Myocyte (in vitro differentiated cells): ENCODE measurements at regions not wholly inside any gene's neighbourhood (a gene's known extent, or its start where the extent isn't known, plus 50 kb on each side); places are given as distances from the start of the nearest gene placed in this dataset. TPM values are rescaled to one million over a fixed set of nuclear protein-coding genes. Genes with fewer than 3 reads are reported as not detected.

Source experiments
- DNase-seq: peaks from one replicate; pipeline ENCODE4 v3.0.0-alpha.2; 2012; ENCODE audit warnings: low read depth
- microRNA-seq: library from miRNA; unstranded; fragments of <30 nt; microRNA quantifications from one replicate; pipeline ENCODE4, GENCODE V29; 2016

- no peak for DNase-seq
Measured at GRCh38 chr11:104286129-104286528, 122.2 kb upstream of the PDGFD start.

- DNase-seq: no peak
Measured at GRCh38 chr11:104279587-104279986, 115.6 kb upstream of the PDGFD start.

GRCh38 chr11:104275992-104276391 is 112.0 kb upstream of the PDGFD start:
- no peak for DNase-seq

- no peak for DNase-seq
Measured at GRCh38 chr11:104260456-104260855, 96.5 kb upstream of the PDGFD start.

GRCh38 chr11:104259121-104259610 is 95.2 kb upstream of the PDGFD start:
- DNase-seq: no peak

- peak; percentile 14 for DNase-seq
Measured at GRCh38 chr11:104256525-104256924, 92.6 kb upstream of the PDGFD start.

- DNase-seq: peak; percentile 69
Measured at GRCh38 chr11:104254347-104254746, 90.4 kb upstream of the PDGFD start.

- no peak for DNase-seq
Measured at GRCh38 chr11:104246590-104246989, 82.6 kb upstream of the PDGFD start.

- no peak for DNase-seq
Measured at GRCh38 chr11:104238916-104239315, 75.0 kb upstream of the PDGFD start.

GRCh38 chr11:104225047-104225446 is 61.1 kb upstream of the PDGFD start:
- no peak for DNase-seq

- DNase-seq: no peak
Measured at GRCh38 chr11:104222464-104222863, 58.5 kb upstream of the PDGFD start.

GRCh38 chr11:104221455-104221854 is 57.5 kb upstream of the PDGFD start:
- DNase-seq: no peak

- DNase-seq: no peak
Measured at GRCh38 chr11:104219096-104219495, 55.1 kb upstream of the PDGFD start.

- DNase-seq: no peak
Measured at GRCh38 chr11:104214517-104214916, 50.6 kb upstream of the PDGFD start.

Small RNAs in the stretch of these regions (microRNA-seq; reads per million reads assigned to microRNA genes)
- gene MIR7641-1: not detected
